Caco-2 (cell line): ENCODE measurements at regions not wholly inside any gene's neighbourhood (a gene's known extent, or its start where the extent isn't known, plus 50 kb on each side); places are given as distances from the start of the nearest gene placed in this dataset.

Experiments used
- BruUV-seq: library from RNA; stranded (reverse); fragments of 400-500 nt; replicated peaks from 2 replicates; lab custom pipeline; 2021; lab: Mats Ljungman, UMichigan
- CTCF ChIA-PET: fragments of 300-600 bp; sonication (Branson Sonifier 250); formaldehyde crosslinking; loops from one replicate; lab custom pipeline; 2022; ENCODE audit warnings: antibody characterized with exemption; lab: Charles Lee
- POLR2A ChIA-PET: fragments of 300-600 bp; sonication (Branson Sonifier 250); formaldehyde crosslinking; loops from one replicate; lab custom pipeline; 2022; ENCODE audit warnings: antibody characterized with exemption; lab: Charles Lee
- DNase-seq, 2 experiments: peaks; one replicate each; pipeline versions ENCODE4 v3.0.0 to v3.0.0-alpha.2; 2020 to 2022
- H3K27me3 ChIP-seq: replicated peaks from 2 replicates; pipeline ENCODE4 v1.6.0; 2011; ENCODE audit warnings: low read length; ENCODE audit not compliant: control insufficient read depth, insufficient read depth
- H3K36me3 ChIP-seq: 2 replicates; pipeline ENCODE4 v1.5.1; 2011; ENCODE audit warnings: low read length; ENCODE audit not compliant: control insufficient read depth, insufficient read depth
- H3K4me1 ChIP-seq: fragments of 250-450 bp; sonication (Bioruptor Pico); 2 replicates; pipeline ENCODE4 v1.5.1; 2020; ENCODE audit warnings: mild to moderate bottlenecking
- H3K4me3 ChIP-seq: 2 replicates; pipeline ENCODE4 v1.5.1; 2011; ENCODE audit warnings: low read depth, mild to moderate bottlenecking, control low read depth, low read length
- H3K9me3 ChIP-seq: fragments of 250-450 bp; sonication (Bioruptor Pico); 2 replicates; pipeline ENCODE4 v1.5.1; 2020; ENCODE audit warnings: mild to moderate bottlenecking, moderate library complexity
- H3K27ac Mint-ChIP-seq: one replicate; pipeline ENCODE4 v1.8.0; 2022; ENCODE audit warnings: mixed read lengths; ENCODE audit not compliant: unreplicated experiment
- H3K27me3 Mint-ChIP-seq: one replicate; pipeline ENCODE4 v1.8.0; 2022; ENCODE audit warnings: mixed read lengths; ENCODE audit not compliant: insufficient read depth, unreplicated experiment
- H3K36me3 Mint-ChIP-seq: one replicate; pipeline ENCODE4 v1.8.0; 2022; ENCODE audit warnings: mild to moderate bottlenecking, mixed read lengths; ENCODE audit not compliant: insufficient read depth, unreplicated experiment
- H3K4me1 Mint-ChIP-seq: one replicate; pipeline ENCODE4 v1.8.0; 2022; ENCODE audit warnings: low read depth, mixed read lengths; ENCODE audit not compliant: unreplicated experiment
- H3K4me3 Mint-ChIP-seq: one replicate; pipeline ENCODE4 v1.8.0; 2022; ENCODE audit warnings: mild to moderate bottlenecking, moderate library complexity, mixed read lengths; ENCODE audit not compliant: unreplicated experiment
- H3K9me3 Mint-ChIP-seq: one replicate; pipeline ENCODE4 v1.8.0; 2022; ENCODE audit warnings: mixed read lengths; ENCODE audit not compliant: unreplicated experiment
- CTCF ChIP-seq, 2 experiments: fragments of 200-600 bp in 1 of 2; IDR thresholded peaks; 1 replicate in 1 of 2; 2 replicates in 1 of 2; pipeline versions ENCODE4 v1.5.1 to v1.8.0; 2011 to 2022; ENCODE audit warnings: antibody characterized with exemption in 1 of 2, control low read depth in 1 of 2, inconsistent platforms in 1 of 2, low read depth in 1 of 2, low read length in 1 of 2, mild to moderate bottlenecking in 1 of 2, moderate library complexity in 1 of 2; ENCODE audit not compliant: insufficient read depth in 1 of 2, severe bottlenecking in 1 of 2, unreplicated experiment in 1 of 2
- intact Hi-C: fragments of 100-400 bp; cut with micrococcal nuclease; formaldehyde crosslinking; loops from one replicate; pipeline ENCODE4 v1.10.0; 2022; ENCODE audit not compliant: unreplicated experiment

- Mint-ChIP-seq H3K27me3 (no peaks in the 10 kb centered on the region), H3K27ac (no peak overlapping the region), H3K4me3 (no peak overlapping the region), H3K9me3 (peaks cover 8% of the 10 kb centered on the region), H3K36me3 (no peaks in the 10 kb centered on the region), H3K4me1 (peaks cover 12% of the 10 kb centered on the region)
- no peak for DNase-seq
- H3K27me3 ChIP-seq = no peaks in the 10 kb centered on the region
- intact Hi-C loops = loop anchor here (2.0 kb wide), 1 partner anchor 86 kb away; no protein-coding TSS in a partner anchor
- CTCF ChIA-PET = interaction anchor here (1.5 to 1.9 kb wide), 2 partner anchors 86 kb away, joined by 7 to 11 read pairs; partner anchors contain the start of gene FOXD2
- POLR2A ChIA-PET = no interaction called here
- no TSS peak for BruUV-seq
- no peaks in the 10 kb centered on the region for H3K4me1 ChIP-seq
- H3K4me3 ChIP-seq = no peak overlapping the region
- H3K36me3 ChIP-seq = no peaks in the 10 kb centered on the region
- TF ChIP-seq CTCF (IDR thresholded peaks at IDR 0.05; ENCODE audit: insufficient read depth in 1 of 2, low read depth in 1 of 2, low read length in 1 of 2, severe bottlenecking in 1 of 2, unreplicated experiment in 1 of 2) = no peak
- H3K9me3 ChIP-seq = no peaks in the 10 kb centered on the region
Observed at GRCh38 chr1:47522935-47523834, 85.3 kb downstream of the FOXD2 start.

- Histone ChIP-seq H3K4me1 (no peaks in the 10 kb centered on the region), H3K36me3 (no peaks in the 10 kb centered on the region), H3K9me3 (no peaks in the 10 kb centered on the region), H3K4me3 (no peak overlapping the region), H3K27me3 (no peaks in the 10 kb centered on the region)
- ChIA-PET CTCF (interaction anchor here (1.9 kb wide), 1 partner anchor 87 kb away, joined by 11 read pairs; the partner anchor contains the start of gene FOXD2), POLR2A (no interaction called here)
- BruUV-seq = no TSS peak
- intact Hi-C loops = loop anchor here (2.0 kb wide), 1 partner anchor 87 kb away; no protein-coding TSS in a partner anchor
- Mint-ChIP-seq H3K27ac (no peak overlapping the region), H3K4me3 (no peak overlapping the region), H3K9me3 (peaks cover 14% of the 10 kb centered on the region), H3K4me1 (peaks cover 12% of the 10 kb centered on the region), H3K36me3 (no peaks in the 10 kb centered on the region), H3K27me3 (no peaks in the 10 kb centered on the region)
- no peak for TF ChIP-seq CTCF (IDR thresholded peaks at IDR 0.05; ENCODE audit: insufficient read depth in 1 of 2, low read depth in 1 of 2, low read length in 1 of 2, severe bottlenecking in 1 of 2, unreplicated experiment in 1 of 2)
- no peak for DNase-seq
Observed at GRCh38 chr1:47523835-47524215, 86.0 kb downstream of the FOXD2 start.

- no peak for TF ChIP-seq CTCF (IDR thresholded peaks at IDR 0.05; ENCODE audit: insufficient read depth in 1 of 2, low read depth in 1 of 2, low read length in 1 of 2, severe bottlenecking in 1 of 2, unreplicated experiment in 1 of 2)
- no peaks in the 10 kb centered on the region for H3K36me3 ChIP-seq
- POLR2A ChIA-PET = interaction anchor here (0.6 kb wide), 1 partner anchor 210 kb away, joined by 3 read pairs; no protein-coding TSS in a partner anchor
- H3K27me3 ChIP-seq = no peaks in the 10 kb centered on the region
- no peak overlapping the region for H3K27ac Mint-ChIP-seq
- CTCF ChIA-PET = interaction anchor here (1.9 kb wide), 1 partner anchor 87 kb away, joined by 11 read pairs; the partner anchor contains the start of gene FOXD2
- no peak overlapping the region for H3K4me3 Mint-ChIP-seq
- no peak overlapping the region for H3K4me3 ChIP-seq
- H3K36me3 Mint-ChIP-seq = no peaks in the 10 kb centered on the region
- H3K9me3 ChIP-seq = peaks cover 3% of the 10 kb centered on the region
- no TSS peak for BruUV-seq
- peaks cover 15% of the 10 kb centered on the region for H3K9me3 Mint-ChIP-seq
- H3K4me1 ChIP-seq = no peaks in the 10 kb centered on the region
- intact Hi-C loops = no loop called here
- H3K4me1 Mint-ChIP-seq = peaks cover 12% of the 10 kb centered on the region
- no peak for DNase-seq
- no peaks in the 10 kb centered on the region for H3K27me3 Mint-ChIP-seq
Observed at GRCh38 chr1:47524272-47524671, 86.4 kb downstream of the FOXD2 start.
